ENCODE measurements at regions not wholly inside any gene's neighbourhood (a gene's known extent, or its start where the extent isn't known, plus 50 kb on each side); places are given as distances from the start of the nearest gene placed in this dataset.
"Not testable (repeated sequence)": the region's sequence is repeated elsewhere in the genome, so short reads cannot be mapped to it uniquely, and the experiment has no call there.

DNA sequence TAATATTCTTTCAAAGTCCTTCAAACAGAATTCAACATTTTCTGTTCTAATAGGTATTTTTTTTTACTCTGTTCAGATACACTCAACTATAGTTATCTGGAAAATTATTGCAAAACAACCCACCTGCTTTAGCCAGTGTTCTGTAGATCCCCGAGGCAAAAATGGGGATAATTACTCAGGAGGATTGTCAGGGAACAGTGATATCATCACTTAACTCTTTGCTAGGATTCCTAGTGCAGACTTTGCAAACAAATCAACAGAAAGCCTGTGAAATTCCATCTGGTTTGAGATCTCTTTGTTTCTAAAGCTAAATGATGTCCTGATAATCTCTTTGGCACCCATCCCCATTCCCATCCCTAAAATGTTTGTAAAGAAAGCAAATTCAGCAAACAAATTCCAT lies 413.6 kb upstream of the MEIS1 start:
- DNase-seq, result no peak

GRCh38 chr2:66017763-66018162 lies 417.2 kb upstream of the MEIS1 start:
- DNase-seq, result no peak

DNA sequence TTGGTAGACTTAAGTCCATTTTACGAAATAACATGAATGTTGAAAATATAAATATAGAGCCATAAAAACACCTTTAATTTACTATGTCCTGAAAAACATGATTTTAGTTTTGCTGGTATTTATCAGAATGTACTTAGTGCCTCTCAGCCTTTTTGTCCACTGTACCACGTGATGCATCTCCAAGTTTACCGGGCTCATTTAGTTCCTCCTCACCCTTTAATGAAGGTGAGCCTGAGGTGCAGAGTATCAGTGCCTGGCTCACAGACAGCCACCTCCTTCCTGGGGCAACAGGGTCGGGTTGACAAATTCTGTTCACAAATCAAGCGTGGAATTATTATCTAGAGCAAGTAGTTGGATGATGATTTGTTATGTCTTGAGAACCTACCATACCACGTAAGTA lies 420.5 kb upstream of the MEIS1 start:
- DNase-seq, result no peak

DNA sequence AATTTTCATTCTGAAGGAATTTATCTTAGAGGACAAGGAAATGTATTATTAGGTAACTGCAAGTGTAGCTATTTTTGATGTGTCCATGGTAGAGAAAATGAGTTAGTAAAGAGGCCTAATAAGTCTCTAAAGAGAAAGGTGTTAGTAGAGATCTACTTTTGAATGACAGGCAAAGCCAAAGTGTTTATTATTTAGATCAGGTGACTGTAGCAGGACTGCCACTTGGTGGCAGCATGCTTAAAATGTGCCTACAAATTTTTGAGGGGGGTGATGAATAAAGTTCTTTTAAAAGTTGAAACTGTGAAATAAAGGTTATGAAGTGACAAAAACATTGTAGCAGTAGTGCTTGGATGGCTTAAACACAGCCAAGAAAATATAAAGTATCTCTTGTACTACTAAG lies 421.5 kb upstream of the MEIS1 start:
- peak in 1 of 5 experiments; percentile 2 for DNase-seq

DNA sequence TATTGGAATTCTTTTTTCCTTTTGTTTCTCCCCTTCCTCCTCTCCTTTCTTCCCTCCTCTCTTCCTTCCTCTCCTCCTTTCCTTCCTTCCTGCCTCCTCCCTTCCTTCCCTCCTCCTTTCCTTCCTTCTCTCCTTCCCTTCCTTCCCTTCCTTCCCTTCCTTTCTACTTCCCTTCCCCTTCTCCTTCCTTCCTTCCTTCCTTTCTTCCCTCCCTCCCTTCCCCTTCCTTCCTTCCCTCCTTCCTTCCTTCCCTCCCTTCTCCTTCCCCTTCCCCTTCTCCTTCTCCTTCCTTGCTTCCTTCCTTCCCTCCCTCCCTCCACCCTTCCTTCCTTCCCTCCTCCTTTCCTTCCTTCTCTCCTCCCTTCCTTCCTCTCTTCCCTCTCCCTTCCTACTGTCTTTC lies 431.0 kb upstream of the MEIS1 start:
- no peak for DNase-seq

- no peak for DNase-seq
Observed at GRCh38 chr2:66001538-66001937, 433.4 kb upstream of the MEIS1 start.

- DNase-seq, result no peak
Observed at GRCh38 chr2:66000901-66001300, 434.0 kb upstream of the MEIS1 start.

GRCh38 chr2:65999796-66000195 lies 435.1 kb upstream of the MEIS1 start:
- no peak for DNase-seq

DNA sequence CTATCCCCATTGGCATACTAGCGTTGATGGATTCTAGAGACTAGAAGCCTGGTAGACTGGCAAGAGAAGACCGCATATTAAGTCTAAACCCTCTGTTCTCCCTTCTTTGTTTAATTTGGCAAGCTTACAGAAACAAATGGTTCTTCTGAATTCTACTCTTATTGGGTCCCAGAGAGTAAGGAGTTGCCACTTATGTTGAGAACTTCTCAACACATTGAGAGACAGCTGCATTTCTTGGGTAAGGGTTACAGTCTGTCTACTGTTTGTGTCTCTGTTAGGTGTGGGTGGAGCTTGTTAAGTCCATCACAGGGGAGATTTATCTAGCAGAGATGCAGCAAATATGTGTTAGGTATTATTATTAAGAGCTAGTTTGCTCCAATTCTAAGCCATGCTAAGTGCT lies 435.8 kb upstream of the MEIS1 start:
- no peak for DNase-seq

GRCh38 chr2:65997961-65998360 lies 437.0 kb upstream of the MEIS1 start:
- DNase-seq, result no peak

- DNase-seq, result no peak
Observed at GRCh38 chr2:65992198-65992554, 442.7 kb upstream of the MEIS1 start.

DNA sequence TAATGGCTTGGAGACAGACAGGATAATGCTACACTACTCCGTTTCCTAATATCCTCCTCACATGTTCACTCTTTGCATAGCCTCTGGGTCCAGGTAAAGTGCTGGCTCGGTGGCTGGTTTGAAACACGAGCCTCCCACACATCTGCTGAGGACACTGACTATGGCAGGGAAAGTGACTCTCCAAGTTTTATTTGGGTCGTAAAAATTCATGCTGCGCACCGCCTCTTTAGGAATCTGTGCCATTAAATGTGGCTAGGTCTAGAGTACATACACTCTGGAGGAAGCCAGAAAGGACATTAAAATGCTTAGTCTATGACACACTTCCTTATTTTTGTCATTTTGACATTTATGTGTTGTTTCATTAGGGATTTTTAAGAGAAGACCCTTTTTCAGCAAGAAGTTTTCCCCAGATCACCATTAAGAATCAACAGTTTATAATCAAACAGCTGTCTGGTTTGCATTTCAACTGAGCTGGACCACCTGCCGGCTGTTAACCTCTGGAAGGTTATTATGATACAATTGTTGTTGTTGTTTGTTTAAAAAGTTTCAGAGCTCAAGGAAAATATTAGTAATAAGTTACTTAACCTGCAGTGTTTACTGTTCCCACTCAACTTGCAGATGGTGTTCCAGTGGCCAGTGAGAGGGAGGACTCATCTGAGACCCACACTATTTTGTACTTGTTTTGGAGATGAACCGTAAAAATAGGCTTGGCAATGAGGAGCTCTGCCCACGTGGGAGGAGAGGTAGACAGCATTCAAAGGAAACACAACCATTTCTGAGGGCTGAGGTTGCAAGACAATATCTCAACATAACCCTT lies 443.3 kb upstream of the MEIS1 start:
- no peak for DNase-seq

DNA sequence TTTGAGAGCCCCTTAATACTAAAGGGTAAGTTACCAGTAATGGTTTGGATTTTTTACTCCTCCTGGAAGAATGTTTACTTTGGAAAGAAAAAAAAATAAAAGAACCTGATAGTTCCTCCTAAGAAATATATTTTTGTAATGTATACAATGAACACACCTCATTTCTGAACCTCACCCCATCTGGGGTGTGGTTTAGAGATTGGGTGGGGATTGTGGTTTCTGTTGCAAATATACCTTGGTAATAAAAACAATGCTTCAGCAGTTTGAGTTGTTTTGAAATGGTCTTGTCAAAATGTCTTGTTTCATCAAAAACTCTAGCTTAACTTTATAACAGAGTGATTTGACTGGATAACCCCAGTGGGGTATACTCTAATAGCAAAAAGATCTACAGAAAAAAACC lies 448.9 kb upstream of the MEIS1 start:
- DNase-seq, result no peak

- no peak for DNase-seq
Observed at GRCh38 chr2:65980531-65980930, 454.4 kb upstream of the MEIS1 start.

DNA sequence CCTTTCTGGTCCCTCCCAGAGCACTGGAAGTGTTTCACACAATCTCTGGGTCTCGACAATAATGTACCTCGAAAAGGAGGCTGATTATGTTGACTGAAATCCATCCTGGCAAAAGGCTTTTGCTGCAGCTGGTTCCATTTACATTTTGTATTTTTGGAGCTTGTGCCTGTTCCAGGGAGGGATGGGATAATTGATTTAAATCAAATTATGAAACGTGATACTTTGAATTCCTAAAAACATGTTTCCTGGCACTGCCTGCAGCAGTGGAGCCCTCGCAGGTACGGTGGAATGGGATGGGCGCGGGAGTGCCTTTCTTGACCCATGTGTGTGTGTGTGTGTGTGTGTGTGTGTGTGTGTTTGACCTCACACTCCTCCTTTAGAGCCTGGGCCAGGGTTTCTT lies 455.5 kb upstream of the MEIS1 start:
- DNase-seq, result no peak

- DNase-seq, result no peak
Observed at GRCh38 chr2:65974067-65974723, 460.7 kb upstream of the MEIS1 start.

DNA sequence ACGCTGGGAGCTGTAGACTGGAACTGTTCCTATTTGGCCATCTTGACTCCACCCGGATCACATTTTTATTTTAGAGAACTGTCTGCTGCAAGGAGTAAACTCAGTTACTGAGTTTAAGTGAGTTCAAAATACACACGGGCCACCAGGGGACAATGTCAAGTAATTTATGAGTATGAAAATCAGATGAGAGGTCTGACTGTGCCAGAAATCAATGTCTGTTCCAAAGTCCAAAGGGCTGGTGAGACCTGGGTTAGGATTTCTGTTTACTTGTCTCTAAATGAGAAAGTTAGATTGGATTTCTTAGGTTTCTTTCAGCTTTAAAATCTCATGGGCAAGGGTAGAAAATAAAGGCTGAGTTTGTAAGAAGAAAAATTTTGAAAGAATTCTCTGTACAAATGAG lies 465.8 kb upstream of the MEIS1 start:
- DNase-seq, result no peak

DNA sequence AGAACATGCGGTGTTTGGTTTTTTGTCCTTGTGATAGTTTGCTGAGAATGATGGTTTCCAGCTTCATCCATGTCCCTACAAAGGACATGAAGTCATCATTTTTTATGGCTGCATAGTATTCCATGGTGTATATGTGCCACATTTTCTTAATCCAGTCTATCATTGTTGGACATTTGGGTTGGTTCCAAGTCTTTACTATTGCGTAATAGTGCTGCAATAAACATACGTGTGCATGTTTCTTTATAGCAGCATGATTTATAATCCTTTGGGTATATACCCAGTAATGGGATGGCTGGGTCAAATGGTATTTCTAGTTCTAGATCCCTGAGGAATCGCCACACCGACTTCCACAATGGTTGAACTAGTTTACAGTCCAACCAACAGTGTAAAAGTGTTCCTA lies 471.6 kb upstream of the MEIS1 start:
- DNase-seq, result not testable (repeated sequence)

DNA sequence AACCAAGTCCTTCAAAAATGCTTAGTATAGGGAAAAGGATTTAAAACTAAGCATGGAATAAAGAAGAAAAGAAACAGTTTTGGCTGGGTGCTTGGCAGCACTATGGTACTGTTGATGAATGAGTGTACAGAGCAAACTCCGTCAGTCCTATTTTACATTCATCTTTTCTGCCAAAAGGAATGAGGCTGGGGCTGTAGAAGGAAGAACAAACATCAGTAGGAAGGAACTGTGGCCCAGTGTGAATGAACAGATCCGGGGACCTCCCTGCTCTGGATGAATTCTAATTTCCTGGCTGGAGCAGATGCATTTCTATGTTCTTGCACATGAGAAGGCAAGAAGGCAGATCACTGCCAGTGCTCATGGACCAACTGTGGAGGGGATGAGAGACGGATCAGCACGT lies 474.0 kb upstream of the MEIS1 start:
- no peak for DNase-seq

DNA sequence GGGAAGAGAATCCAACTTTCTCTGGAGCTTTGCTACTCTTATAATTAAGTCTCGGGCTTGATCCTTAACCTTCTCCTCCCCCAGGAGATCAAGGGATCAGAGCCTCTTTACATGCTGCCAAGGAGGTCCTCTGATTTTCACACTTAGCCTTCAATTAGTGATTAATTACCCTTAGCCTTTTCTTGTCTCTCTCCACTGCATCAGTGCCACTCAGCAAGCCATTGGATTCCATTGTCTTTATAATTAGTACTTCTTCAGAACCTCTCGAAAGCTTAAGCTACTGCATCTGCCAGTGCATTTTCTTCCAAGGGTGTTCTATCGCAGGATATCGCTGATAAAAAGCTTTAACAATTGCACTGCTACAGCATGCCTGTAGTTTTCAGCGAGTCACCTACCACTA lies 477.0 kb upstream of the MEIS1 start:
- DNase-seq, result no peak

- DNase-seq, result no peak
Observed at GRCh38 chr2:65957454-65957853, 477.5 kb upstream of the MEIS1 start.

DNA sequence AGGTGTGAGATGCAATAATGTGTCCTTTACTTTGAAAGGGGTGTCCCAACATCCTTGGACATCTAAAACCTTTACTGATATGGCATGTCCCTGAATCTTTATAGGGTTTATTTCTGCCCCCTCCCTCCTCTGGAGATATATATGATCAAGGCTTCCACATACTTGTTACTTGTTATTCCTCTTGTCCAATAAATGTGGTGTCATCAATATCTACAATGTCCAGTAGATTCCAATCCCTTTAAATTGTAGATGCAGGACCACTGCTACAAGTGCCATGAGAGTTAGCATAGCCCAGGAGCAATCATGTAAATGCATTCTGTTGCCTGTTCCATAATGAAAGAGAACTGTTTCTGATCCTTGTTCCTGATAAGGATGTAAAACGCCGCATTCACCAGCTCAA lies 479.7 kb upstream of the MEIS1 start:
- no peak for DNase-seq

DNA sequence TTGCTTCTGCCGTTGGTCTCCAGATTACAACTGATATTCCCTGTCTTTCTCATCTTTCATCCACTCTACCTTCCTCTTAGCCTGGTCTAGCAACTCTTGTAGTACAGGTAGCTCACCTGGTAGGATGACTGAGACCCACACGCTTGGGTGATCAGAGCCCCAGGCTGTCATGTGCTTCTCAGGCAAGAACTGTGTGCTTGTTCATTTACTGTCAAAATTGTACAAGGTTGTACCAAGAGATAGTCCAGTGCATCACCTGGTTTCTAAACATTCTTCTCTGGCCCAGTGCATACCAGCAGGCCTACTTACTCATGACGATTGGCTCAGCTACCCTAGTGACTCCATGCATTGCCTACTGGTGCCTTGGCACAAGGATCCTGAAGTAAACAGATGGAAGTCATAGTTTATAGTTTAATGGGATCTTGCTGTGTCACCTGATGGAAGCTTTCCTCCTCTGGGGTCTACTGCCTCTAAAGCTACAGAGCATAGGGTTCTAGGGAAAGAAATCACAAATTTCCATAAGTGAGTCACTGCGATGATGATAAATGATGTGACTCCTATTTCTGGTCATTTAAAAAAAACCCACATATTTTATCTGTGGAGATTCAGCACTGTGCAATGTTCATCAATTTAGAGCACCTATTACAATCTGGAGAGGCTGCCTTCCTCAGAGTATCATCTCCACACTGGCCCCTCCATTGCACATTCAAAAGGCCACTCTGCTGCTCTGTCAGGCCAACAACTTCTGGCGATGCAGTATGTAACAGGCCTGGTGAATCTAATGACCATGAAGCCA lies 481.8 kb upstream of the MEIS1 start:
- no peak for DNase-seq

- DNase-seq, result no peak
Observed at GRCh38 chr2:65944213-65944612, 490.7 kb upstream of the MEIS1 start.
